Upper lobe of left lung (tissue), 6 donors: ENCODE measurements at regions not wholly inside any gene's neighbourhood (a gene's known extent, or its start where the extent isn't known, plus 50 kb on each side); places are given as distances from the start of the nearest gene placed in this dataset.
"Not testable (repeated sequence)": the region's sequence is repeated elsewhere in the genome, so short reads cannot be mapped to it uniquely, and the experiment has no call there.

Experiments used
- ATAC-seq, 2 donors: fragments of 200-7000 bp; cut with Tn5 transposase; one replicate each; pipeline ENCODE4 v1.9.1; 2022; ENCODE audit warnings: mild to moderate bottlenecking in 2 of 2, moderate library complexity in 2 of 2; ENCODE audit not compliant: low FRiP score in 2 of 2
- DNase-seq, 2 donors: peaks; one replicate each; pipeline ENCODE4 v3.0.0-alpha.2; 2019 to 2020
- H3K27ac ChIP-seq, 4 donors: fragments of 200-600 bp; sonication (generic); one replicate each; pipeline ENCODE4 v1.5.1; 2016 to 2019
- H3K27me3 ChIP-seq, 4 donors: fragments of 200-600 bp; sonication (generic); one replicate each; pipeline ENCODE4 v1.5.1; 2017 to 2019
- H3K36me3 ChIP-seq, 4 donors: fragments of 200-600 bp; sonication (generic); one replicate each; pipeline ENCODE4 v1.5.1; 2016 to 2019
- H3K4me1 ChIP-seq, 4 donors: fragments of 200-600 bp; sonication (generic); one replicate each; pipeline ENCODE4 v1.5.1; 2018 to 2019
- H3K4me3 ChIP-seq, 4 donors: fragments of 200-600 bp; sonication (generic); one replicate each; pipeline ENCODE4 v1.5.1; 2017 to 2019; ENCODE audit warnings: mild to moderate bottlenecking in 2 of 4, moderate library complexity in 1 of 4
- H3K9me3 ChIP-seq, 4 donors: fragments of 200-600 bp; sonication (generic); one replicate each; pipeline ENCODE4 v1.5.1; 2018 to 2019
- CTCF ChIP-seq, 6 experiments: fragments of 450-650 bp in 4 of 6; fragments of 200-600 bp in 2 of 6; sonication (generic) in 2 of 6; IDR thresholded peaks; one replicate each; pipeline ENCODE4 v1.5.1; 2016 to 2019; ENCODE audit warnings: antibody characterized with exemption in 6 of 6
- EP300 ChIP-seq, 4 donors: sonication (generic); formaldehyde crosslinking; IDR thresholded peaks; one replicate each; pipeline ENCODE4 v1.5.1; 2017; ENCODE audit warnings: antibody characterized with exemption in 4 of 4, control low read depth in 2 of 4
- POLR2A ChIP-seq, 4 donors: fragments of 450-650 bp; IDR thresholded peaks; one replicate each; pipeline ENCODE4 v1.5.1; 2016 to 2017; ENCODE audit warnings: antibody characterized with exemption in 4 of 4, mild to moderate bottlenecking in 2 of 4
- POLR2AphosphoS5 ChIP-seq, 2 donors: sonication (generic); formaldehyde crosslinking; IDR thresholded peaks; one replicate each; pipeline ENCODE4 v1.5.1; 2017; ENCODE audit warnings: antibody characterized with exemption in 2 of 2
- WGBS, 2 donors: methylation state at CpG; one replicate each; pipeline ENCODE4 v1.1.5; 2017 to 2018; 5-methylcytosine and 5-hydroxymethylcytosine counted together
- donor health status: DM: no; HTN: no; CAD: no; lungs with moderate emphysema.
- donor health status: DM: no; HTN: yes; CAD: no; lungs with severe emphysema.

DNA sequence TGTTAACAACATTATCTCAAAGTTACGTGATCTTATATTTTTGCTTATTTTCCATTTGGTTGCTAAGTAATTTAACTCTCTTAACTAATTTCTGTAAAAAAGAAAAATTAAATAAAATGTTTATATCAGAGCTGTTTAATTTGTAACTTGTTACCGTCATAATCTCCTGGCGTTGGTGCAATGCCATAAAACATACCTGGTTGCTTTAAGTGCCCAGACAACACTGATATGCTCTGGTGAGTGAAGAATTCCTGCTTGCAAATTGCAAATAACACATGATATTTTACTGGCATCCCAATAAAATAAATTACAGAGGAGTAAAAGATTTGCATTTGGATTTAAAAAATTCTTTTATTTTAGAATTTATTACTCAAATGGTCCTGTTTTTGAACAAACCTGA, 640.1 kb upstream of the MIS18BP1 start:
- H3K27ac ChIP-seq: no peak overlapping the region
- H3K4me1 ChIP-seq: no peaks in the 10 kb centered on the region
- no peak for TF ChIP-seq POLR2A (IDR thresholded peaks at IDR 0.05)
- no peak for TF ChIP-seq CTCF (IDR thresholded peaks at IDR 0.05)
- no peak for TF ChIP-seq POLR2AphosphoS5 (IDR thresholded peaks at IDR 0.05)
- TF ChIP-seq EP300 (IDR thresholded peaks at IDR 0.05): no peak
- WGBS, 2 donors: 43 to 63% methylated on average over 3 of the region's 3 CpGs
- no peak overlapping the region for H3K4me3 ChIP-seq
- H3K27me3 ChIP-seq: no peaks in the 10 kb centered on the region
- H3K9me3 ChIP-seq: no peaks in the 10 kb centered on the region
- ATAC-seq: no peak
- DNase-seq: no peak
- no peaks in the 10 kb centered on the region for H3K36me3 ChIP-seq

DNA sequence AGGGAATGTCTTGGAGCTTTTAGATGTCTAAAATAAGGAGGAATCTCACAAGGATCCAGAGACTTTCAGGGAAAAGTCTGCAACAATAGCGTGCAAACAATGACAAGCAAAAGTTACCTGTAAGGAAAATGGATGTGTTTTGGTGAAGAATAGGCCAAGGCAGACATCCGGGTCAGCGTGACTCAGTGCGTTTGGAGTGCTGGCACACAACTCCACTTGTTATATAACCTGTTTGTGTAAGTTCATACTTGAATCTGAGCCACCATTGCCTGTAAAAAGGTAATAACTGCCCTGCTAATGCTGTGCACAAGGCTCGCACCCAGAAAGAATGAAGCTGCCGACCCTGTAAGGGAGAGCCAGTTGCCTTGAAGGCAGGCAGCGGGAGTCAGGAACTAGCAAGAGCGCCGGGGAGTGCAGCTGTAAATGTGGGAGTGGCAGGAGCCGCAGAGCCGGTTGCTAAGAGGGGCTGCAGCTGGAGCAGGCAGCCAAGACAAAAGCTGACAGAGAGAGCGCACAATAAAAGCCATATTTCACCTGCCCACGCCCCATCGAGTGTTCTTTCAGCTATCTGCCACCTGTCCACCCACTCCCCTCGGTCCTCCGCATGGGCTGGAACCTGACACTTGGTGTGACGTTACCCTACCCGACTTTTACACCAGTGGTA, 638.5 kb upstream of the MIS18BP1 start:
- TF ChIP-seq POLR2AphosphoS5 (IDR thresholded peaks at IDR 0.05) (no peak), EP300 (IDR thresholded peaks at IDR 0.05) (no peak), POLR2A (IDR thresholded peaks at IDR 0.05) (no peak), CTCF (IDR thresholded peaks at IDR 0.05) (no peak)
- H3K9me3 ChIP-seq: no peaks in the 10 kb centered on the region
- ATAC-seq (peak in 1 of 2 donors; percentile 29), DNase-seq (peak; percentile 18 to 23)
- WGBS, 2 donors: 60 to 64% methylated on average over 18 of the region's 18 CpGs
- no peaks in the 10 kb centered on the region for H3K4me1 ChIP-seq
- no peaks in the 10 kb centered on the region for H3K27me3 ChIP-seq
- no peak overlapping the region for H3K27ac ChIP-seq
- H3K36me3 ChIP-seq: no peaks in the 10 kb centered on the region
- no peak overlapping the region for H3K4me3 ChIP-seq

DNA sequence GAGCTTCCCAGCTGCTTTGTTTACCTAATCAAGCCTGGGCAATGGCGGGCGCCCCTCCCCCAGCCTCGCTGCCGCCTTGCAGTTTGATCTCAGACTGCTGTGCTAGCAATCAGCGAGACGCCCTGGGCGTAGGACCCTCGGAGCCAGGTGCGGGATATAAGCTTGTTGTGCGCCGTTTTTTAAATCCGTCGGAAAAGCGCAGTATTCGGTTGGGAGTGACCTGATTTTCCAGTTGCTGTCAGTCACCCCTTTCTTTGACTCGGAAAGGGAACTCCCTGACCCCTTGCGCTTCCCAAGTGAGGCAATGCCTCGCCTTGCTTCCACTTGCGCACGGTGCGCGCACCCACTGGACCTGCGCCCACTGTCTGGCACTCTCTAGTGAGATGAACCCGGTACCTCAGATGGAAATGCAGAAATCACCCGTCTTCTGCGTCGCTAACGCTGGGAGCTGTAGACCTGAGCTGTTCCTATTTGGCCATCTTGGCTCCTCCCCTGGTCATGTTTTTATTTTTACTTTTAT, 635.8 kb upstream of the MIS18BP1 start:
- H3K4me1 ChIP-seq, H3K27me3 ChIP-seq, H3K27ac ChIP-seq, ATAC-seq, H3K9me3 ChIP-seq, H3K4me3 ChIP-seq, H3K36me3 ChIP-seq: not testable (repeated sequence)
- WGBS, 2 donors: 85 to 89% methylated on average over 27 to 28 of the region's 28 CpGs
- peak in 1 of 2 donors; percentile 52 for DNase-seq

- no peak overlapping the region for H3K4me3 ChIP-seq
- DNase-seq (no peak), ATAC-seq (no peak)
- H3K4me1 ChIP-seq: no peaks in the 10 kb centered on the region
- H3K27me3 ChIP-seq: no peaks in the 10 kb centered on the region
- H3K36me3 ChIP-seq: no peaks in the 10 kb centered on the region
- 66 to 90% methylated on average over 4 of the region's 4 CpGs for WGBS, 2 donors
- no peak overlapping the region for H3K27ac ChIP-seq
- H3K9me3 ChIP-seq: peaks cover 0 to 8% (median 0%) of the 10 kb centered on the region in 4 donors
- no peak for TF ChIP-seq EP300 (IDR thresholded peaks at IDR 0.05)
- TF ChIP-seq CTCF (IDR thresholded peaks at IDR 0.05): no peak
- TF ChIP-seq POLR2A (IDR thresholded peaks at IDR 0.05): no peak
- TF ChIP-seq POLR2AphosphoS5 (IDR thresholded peaks at IDR 0.05): no peak
Observed at GRCh38 chr14:45877981-45878380, 625.0 kb upstream of the MIS18BP1 start.

DNA sequence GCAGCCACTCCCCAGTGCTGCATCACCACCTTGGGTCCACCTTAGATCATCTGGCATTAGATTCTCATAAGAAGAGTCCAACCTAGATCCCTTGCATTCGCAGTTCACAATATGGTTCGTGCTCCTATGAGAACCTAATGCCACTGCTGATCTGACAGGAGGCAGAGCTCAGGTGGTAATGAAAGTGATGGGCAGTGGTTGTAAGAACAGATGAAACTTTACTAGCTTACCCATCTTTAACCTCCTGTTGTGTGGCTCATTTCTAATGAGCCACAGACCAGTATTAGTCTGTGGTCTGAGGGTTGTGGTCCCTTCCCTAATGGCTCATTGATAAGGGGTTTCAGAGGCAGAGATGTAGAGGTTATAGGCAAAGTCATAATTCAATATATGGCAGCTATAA, 615.9 kb upstream of the MIS18BP1 start:
- DNase-seq: no peak
- Histone ChIP-seq H3K27ac (no peak overlapping the region), H3K4me3 (no peak overlapping the region), H3K27me3 (no peaks in the 10 kb centered on the region), H3K36me3 (no peaks in the 10 kb centered on the region), H3K4me1 (no peaks in the 10 kb centered on the region), H3K9me3 (peaks cover 0 to 7% (median 0%) of the 10 kb centered on the region in 4 donors)
- 87 to 93% methylated on average over 2 of the region's 2 CpGs for WGBS, 2 donors
- no peak for TF ChIP-seq POLR2AphosphoS5 (IDR thresholded peaks at IDR 0.05)
- ATAC-seq: no peak

DNA sequence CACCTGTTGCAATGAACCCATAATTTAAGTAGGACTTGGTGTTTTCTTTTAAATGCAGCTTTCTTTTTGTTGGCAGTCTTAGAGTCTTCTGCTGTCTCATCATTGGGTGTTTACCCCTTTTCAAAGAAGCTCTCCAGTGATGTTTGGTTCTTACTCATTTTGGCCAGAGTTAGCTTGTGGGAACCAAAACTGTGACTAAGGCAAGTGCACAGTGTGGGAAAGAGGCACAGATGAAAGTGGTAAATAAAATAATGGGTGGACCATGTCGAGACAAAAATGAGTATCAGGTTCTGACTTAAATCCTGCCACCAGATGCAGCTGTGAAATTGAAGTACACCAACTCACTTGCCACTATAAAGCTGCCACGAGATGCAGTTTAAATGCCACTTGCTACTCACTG, 615.4 kb upstream of the MIS18BP1 start:
- WGBS, 2 donors: 25 to 40% methylated on average over 2 of the region's 2 CpGs
- H3K4me3 ChIP-seq: no peak overlapping the region
- H3K27ac ChIP-seq: no peak overlapping the region
- no peaks in the 10 kb centered on the region for H3K36me3 ChIP-seq
- DNase-seq (no peak), ATAC-seq (no peak)
- H3K9me3 ChIP-seq: peaks cover 0 to 7% (median 0%) of the 10 kb centered on the region in 4 donors
- H3K4me1 ChIP-seq: no peaks in the 10 kb centered on the region
- TF ChIP-seq CTCF (IDR thresholded peaks at IDR 0.05): no peak
- no peak for TF ChIP-seq POLR2A (IDR thresholded peaks at IDR 0.05)
- TF ChIP-seq POLR2AphosphoS5 (IDR thresholded peaks at IDR 0.05): no peak
- no peak for TF ChIP-seq EP300 (IDR thresholded peaks at IDR 0.05)
- no peaks in the 10 kb centered on the region for H3K27me3 ChIP-seq
